ENCODE measurements at regions not wholly inside any gene's neighbourhood (a gene's known extent, or its start where the extent isn't known, plus 50 kb on each side); places are given as distances from the start of the nearest gene placed in this dataset.

- no peaks in the 10 kb centered on the region for H3K27me3 ChIP-seq (ENCODE audit: control insufficient read depth in 2 of 2, insufficient read depth in 2 of 2, low read length in 2 of 2)
- no peak for DNase-seq (ENCODE audit: low read depth, low spot score)
- H2AFZ ChIP-seq (ENCODE audit: low read depth, low read length): no peak overlapping the region
- no peaks in the 10 kb centered on the region for H3K4me1 ChIP-seq (ENCODE audit: control insufficient read depth, extremely low read depth, insufficient read depth, low read length)
- BruUV-seq (replicated peaks): no TSS peak
- FAIRE-seq: no peak
- H3K36me3 ChIP-seq (ENCODE audit: control insufficient read depth in 2 of 2, extremely low read depth in 1 of 2, insufficient read depth in 2 of 2, low read length in 2 of 2): no peaks in the 10 kb centered on the region
- no peaks in the 10 kb centered on the region for H3K9me1 ChIP-seq (replicated peaks; ENCODE audit: control insufficient read depth, extremely low read depth, insufficient read depth, low read length)
- dilution Hi-C loops (cut with MboI; ENCODE audit: extremely low pct_ligation_motif_present, low sequenced_read_pairs): no loop called here
- no peaks in the 10 kb centered on the region for H4K20me1 ChIP-seq (replicated peaks; ENCODE audit: control insufficient read depth, extremely low read depth, insufficient read depth, low read length)
- ChIA-PET CTCF (no interaction called here), POLR2A (no interaction called here)
- TF ChIP-seq MAX (IDR thresholded peaks at IDR 0.05; ENCODE audit: insufficient read depth, insufficient read length) (no peak), MYC (IDR thresholded peaks at IDR 0.05; ENCODE audit: low read depth, low read length) (no peak), JUN (IDR thresholded peaks at IDR 0.05; ENCODE audit: borderline replicate concordance, insufficient read depth, insufficient read length, low read depth) (no peak), CTCF (IDR thresholded peaks at IDR 0.05; ENCODE audit: extremely low read depth in 1 of 2, insufficient read depth in 1 of 2, low read depth in 1 of 2, low read length in 2 of 2) (no peak), POLR2A (IDR thresholded peaks at IDR 0.05; ENCODE audit: low read depth, low read length) (no peak), POLR2AphosphoS5 (IDR thresholded peaks at IDR 0.05; ENCODE audit: insufficient read depth, low read depth, low read length) (no peak), FOS (IDR thresholded peaks at IDR 0.05; ENCODE audit: borderline replicate concordance, insufficient read depth, low read length) (no peak), GATA2 (IDR thresholded peaks at IDR 0.05; ENCODE audit: insufficient read depth, insufficient read length, low read depth, low read length) (no peak), EZH2 (IDR thresholded peaks at IDR 0.05; ENCODE audit: borderline replicate concordance, low read depth, low read length, severe bottlenecking) (no peak)
- no peak overlapping the region for H3K4me3 ChIP-seq (replicated peaks in 1 of 3; ENCODE audit: insufficient read depth in 1 of 3, low read depth in 1 of 3, low read length in 3 of 3)
- no peak overlapping the region for H3K27ac ChIP-seq (ENCODE audit: insufficient read depth, low read depth, low read length)
- H3K4me2 ChIP-seq (ENCODE audit: insufficient read depth, low read length): no peak overlapping the region
- no peak overlapping the region for H3K9ac ChIP-seq (replicated peaks; ENCODE audit: extremely low read depth, insufficient read depth, low read length)
- H3K9me3 ChIP-seq (replicated peaks; ENCODE audit: control insufficient read depth, insufficient read depth, low read length): no peaks in the 10 kb centered on the region
- intact Hi-C loops (cut with micrococcal nuclease): no loop called here
- H3K79me2 ChIP-seq (ENCODE audit: control insufficient read depth, insufficient read depth, low read length): no peaks in the 10 kb centered on the region
Observed at GRCh38 chr4:111040904-111041303, 418.0 kb upstream of the PITX2 start.

All from endothelial cell of umbilical vein (primary cell).